ENCODE measurements at regions not wholly inside any gene's neighbourhood (a gene's known extent, or its start where the extent isn't known, plus 50 kb on each side); places are given as distances from the start of the nearest gene placed in this dataset.
A peak's percentile ranks its signal among the peaks of the same experiment; 100 is the strongest.

DNA sequence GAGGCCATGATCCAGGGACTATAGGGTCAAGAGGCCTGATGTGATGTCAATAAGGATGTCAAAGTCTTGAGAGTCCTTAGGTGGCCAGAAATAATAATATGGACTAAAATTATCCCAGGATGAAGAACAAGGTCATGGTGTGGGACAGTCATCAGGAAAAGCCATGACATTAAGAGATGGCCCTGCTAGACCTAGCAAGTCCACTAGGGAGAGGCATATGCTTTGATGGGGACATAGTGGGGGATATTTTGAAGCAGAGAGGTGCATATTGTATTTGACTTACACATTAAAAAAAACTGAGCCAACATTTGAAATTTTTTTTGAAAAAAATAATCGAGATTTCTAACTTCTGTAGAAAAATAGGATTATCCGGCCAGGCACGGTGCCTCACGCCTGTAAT is 53.3 kb upstream of the CXCR4 start:
- DNase-seq (no peak), ATAC-seq (no peak)
- no peaks in the 10 kb centered on the region for H3K9me3 ChIP-seq (ENCODE audit: control insufficient read depth, low read length, poor library complexity, severe bottlenecking)
- H3K36me3 Mint-ChIP-seq (ENCODE audit: low read depth), result no peaks in the 10 kb centered on the region
- no peak overlapping the region for H3K4me3 Mint-ChIP-seq
- peaks cover 8% of the 10 kb centered on the region for H3K4me1 Mint-ChIP-seq
- no peak overlapping the region for H3K27ac Mint-ChIP-seq
- H3K27me3 Mint-ChIP-seq, result peaks cover 9% of the 10 kb centered on the region

DNA sequence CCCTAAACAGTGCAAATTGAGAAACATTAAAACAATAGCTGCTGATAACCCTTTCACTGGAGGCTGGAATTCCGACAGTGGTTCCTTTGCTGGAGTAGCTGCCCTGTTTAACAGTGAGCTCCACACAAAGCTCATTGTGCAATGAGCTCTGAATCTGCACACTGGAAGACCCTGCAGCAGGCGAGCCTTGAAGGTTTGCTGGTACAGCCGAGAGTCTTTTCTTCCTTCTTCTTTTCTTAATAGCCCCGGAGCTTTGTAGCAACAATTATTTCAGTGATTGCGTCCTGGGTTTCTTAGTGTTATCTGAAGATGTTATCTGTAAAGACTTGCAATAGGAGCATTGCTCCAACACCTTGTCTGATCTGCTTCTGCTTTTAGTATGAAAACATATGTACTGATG is 50.8 kb upstream of the CXCR4 start:
- H3K9me3 ChIP-seq (ENCODE audit: control insufficient read depth, low read length, poor library complexity, severe bottlenecking), result no peaks in the 10 kb centered on the region
- Mint-ChIP-seq H3K4me1 (peaks cover 7% of the 10 kb centered on the region), H3K36me3 (ENCODE audit: low read depth) (no peaks in the 10 kb centered on the region), H3K27me3 (peaks cover 9% of the 10 kb centered on the region), H3K4me3 (no peak overlapping the region), H3K27ac (peak overlapping the region; percentile 56)
- ATAC-seq (no peak), DNase-seq (no peak)

DNA sequence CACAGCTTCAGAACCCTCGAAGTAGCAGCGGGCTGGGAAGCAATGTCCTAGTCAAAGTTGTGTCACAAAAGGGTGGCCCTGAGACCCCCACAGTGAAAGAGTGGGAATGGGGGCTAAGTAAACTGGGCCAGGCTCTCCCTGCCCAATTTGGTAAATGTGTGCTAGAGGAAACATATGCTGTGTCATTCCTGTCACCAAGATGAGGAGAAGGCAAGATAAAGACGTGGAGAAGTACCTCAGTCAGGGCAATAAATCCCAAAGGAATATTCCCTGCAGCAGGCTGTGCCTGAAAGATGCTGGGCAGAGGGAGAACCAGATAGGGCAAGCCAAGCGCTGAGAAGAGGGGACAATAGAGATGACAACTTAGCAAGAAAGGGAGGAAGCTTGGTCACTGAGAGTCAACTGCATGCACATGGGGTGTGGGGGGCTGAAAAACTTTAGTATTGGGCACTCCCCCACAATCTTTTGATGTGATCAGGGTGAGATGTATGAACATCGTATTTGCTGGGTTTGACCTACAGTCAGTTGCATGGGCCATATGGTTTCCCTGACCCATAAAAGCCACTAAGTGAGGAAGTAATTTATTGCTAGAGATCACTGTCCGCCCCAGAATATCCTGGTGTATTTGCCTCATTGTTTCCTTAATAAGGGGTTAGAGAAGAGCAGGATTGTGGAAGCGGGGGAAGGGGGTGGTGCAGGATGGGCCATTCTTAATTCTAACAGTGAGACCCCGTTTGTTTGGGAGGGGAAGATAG is 49.9 kb upstream of the CXCR4 start:
- no peaks in the 10 kb centered on the region for H3K9me3 ChIP-seq (ENCODE audit: control insufficient read depth, low read length, poor library complexity, severe bottlenecking)
- Mint-ChIP-seq H3K4me3 (no peak overlapping the region), H3K27me3 (peaks cover 9% of the 10 kb centered on the region), H3K4me1 (peaks cover 9% of the 10 kb centered on the region), H3K36me3 (ENCODE audit: low read depth) (no peaks in the 10 kb centered on the region), H3K27ac (peak overlapping the region; percentile 54)
- DNase-seq (no peak), ATAC-seq (no peak)

Data from T-helper 17 cell (primary cell).